NCI-H2107 treated with DMSO at 0.1 percent for 48 hours (cell line): ENCODE measurements at regions not wholly inside any gene's neighbourhood (a gene's known extent, or its start where the extent isn't known, plus 50 kb on each side); places are given as distances from the start of the nearest gene placed in this dataset.
"Not testable (repeated sequence)": the region's sequence is repeated elsewhere in the genome, so short reads cannot be mapped to it uniquely, and the experiment has no call there.

Experiments used
- DNase-seq: peaks from one replicate; lab custom pipeline; 2025; ENCODE audit not compliant: unreplicated experiment; lab: John Stamatoyannopoulos, UW

GRCh38 chr12:93978553-93978952 lies 169.8 kb upstream of the PLXNC1 start:
- DNase-seq: no peak

GRCh38 chr12:93979189-93979588 lies 169.2 kb upstream of the PLXNC1 start:
- DNase-seq: no peak

- DNase-seq: no peak
These were observed 167.7 kb upstream of the PLXNC1 start for GRCh38 chr12:93980711-93981110.

DNA sequence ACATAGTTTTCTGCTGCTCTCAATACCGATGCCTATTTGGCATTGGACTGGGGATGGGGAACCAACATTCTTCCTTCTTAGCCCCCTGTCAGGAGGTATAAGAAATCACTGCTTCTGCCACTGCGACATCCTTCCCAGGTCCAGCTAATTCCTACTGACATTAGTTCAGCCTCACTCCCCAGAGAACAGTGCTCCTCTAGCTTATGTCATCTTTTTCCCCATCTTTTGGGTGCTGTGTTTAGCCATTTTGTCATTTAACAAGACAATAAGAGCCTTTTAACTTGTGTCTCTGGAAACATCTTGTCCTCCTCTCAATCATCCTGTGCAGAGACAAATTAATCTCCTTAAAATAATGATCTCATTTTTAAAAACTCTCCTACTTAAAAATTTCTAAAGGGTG lies 167.0 kb upstream of the PLXNC1 start:
- no peak for DNase-seq

GRCh38 chr12:93982771-93983315 lies 165.5 kb upstream of the PLXNC1 start:
- peak; percentile 6 for DNase-seq

DNA sequence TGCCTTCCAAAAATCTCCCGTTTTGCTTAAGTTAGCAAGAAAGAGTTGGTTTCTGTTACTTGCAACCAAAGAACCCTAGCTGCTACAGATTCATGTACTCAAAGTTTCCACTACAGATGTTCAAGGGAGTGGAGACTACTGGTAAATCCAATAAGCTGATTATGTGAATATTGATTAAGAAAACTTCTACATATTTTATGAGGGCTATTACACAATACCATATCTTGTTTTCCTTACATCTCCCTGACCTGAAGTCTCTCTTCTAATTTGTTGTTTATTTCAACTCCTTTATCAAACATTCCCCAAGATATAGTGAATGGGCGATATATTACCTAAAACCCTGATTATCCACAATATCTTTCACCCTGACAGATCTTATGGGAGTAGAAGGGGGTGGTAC lies 164.4 kb upstream of the PLXNC1 start:
- DNase-seq: no peak

- DNase-seq: no peak
These were observed 158.4 kb upstream of the PLXNC1 start for GRCh38 chr12:93989949-93990348.

DNA sequence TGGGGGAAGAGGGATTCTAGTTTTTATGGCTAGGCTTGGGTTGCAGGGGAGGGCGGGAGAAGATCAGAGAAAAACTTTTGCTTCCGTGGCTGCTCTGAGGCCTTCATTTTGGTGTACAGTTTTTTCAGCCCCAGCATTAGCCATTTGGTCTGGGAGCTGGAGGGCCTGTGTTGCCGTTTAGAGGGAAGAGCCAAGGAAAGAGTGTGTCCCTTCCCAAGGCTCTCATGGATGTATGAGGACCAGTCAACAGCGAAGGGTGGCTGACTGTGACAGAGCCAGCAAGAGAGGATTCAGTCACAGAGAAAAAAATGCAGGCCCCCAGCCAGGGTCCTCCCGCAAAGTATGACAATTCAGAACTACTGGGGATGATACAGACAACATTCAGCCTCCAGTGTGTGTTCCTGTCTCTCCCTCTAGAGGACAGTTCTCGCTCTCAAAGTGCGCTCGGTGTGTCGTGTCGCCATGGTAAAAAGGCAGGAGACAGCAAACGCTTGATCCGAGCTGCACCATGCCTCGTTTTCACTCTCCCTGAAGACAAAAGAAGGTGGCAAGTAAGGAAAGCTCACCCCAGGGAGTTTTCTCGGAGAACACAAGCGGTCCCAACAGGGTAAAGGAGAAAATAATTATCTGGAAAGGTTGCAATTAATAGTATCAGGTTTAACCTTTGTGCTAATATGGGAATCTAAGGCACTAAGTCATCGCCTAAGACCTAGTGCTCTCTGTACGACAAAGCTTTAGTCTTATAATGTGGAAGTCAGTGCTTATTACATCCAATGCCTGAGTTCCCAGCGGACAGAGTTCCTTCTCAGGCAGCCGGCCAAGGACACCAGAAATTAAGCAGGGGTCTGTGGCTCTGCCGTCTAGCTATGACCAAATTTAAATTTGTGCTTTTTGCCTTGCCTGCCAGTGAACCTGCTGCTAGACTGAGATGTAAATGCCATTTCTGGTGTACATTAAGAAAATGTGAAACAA lies 157.3 kb upstream of the PLXNC1 start:
- DNase-seq: no peak

DNA sequence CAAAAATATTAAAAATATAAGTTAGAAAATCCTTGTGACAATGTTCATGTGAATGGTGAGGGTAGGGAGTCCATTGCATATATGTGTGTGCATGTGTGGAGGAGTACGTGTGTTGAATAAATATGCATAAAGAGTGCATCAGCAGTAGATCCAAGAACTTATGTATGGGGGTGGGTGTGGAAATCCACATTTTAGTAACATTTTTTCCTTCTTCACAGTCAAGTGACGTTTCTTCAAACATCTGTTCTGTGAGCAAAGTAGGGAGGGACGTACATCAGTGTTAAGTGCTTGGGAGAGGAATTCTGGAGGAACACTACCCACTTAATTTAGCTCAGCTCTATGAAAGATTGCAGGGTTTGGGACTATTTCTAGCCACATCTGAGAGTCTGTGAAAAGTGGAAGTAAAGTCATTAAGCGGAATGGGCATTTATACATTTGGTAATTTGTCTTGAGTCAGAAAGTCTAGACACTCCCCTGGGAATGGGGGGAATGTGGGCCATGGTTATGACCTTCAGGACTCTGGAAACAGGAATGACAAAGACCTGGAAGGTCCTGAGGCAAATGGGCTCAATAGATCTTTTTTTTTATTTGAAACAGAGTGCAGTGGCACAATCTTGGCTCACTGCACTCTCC lies 156.4 kb upstream of the PLXNC1 start:
- no peak for DNase-seq

- DNase-seq: no peak
These were observed 153.7 kb upstream of the PLXNC1 start for GRCh38 chr12:93994721-93995120.

DNA sequence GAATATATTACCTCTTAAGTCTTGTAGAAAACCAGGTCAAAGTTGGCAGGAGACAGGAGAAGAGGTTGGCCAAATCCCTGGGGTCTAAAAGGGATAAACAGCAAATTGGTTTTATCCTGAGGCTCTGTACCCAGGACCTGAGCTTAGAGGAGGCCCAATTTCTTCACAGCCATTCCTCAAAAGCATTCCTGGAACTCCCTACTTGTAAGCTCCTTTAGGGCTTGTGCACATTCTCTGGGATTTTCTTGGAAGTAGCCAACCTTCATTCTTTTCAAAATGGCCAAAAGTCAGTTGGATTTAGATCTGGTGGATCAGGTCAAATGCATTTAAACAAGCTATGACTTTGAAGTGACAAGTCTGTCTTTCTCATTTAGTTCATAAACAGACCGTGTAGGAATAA lies 152.1 kb upstream of the PLXNC1 start:
- DNase-seq: no peak

- no peak for DNase-seq
These were observed 146.7 kb upstream of the PLXNC1 start for GRCh38 chr12:94001691-94002090.

DNA sequence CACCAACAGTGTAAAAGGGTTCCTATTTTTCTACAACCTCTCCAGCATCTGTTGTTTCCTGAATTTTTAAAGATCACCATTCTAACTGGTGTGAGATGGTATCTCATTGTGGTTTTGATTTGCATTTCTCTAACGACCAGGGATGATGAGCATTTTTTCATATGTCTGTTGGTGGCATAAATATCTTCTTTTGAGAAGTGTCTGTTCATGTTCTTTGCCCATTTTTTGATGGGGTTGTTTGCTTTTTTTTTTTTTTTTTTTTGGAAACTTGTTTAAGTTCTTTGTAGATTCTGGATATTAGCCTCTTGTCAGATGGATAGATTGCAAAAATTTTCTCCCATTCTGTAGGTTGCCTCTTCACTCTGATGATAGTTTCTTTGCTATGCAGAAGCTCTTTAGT lies 145.5 kb upstream of the PLXNC1 start:
- not testable (repeated sequence) for DNase-seq

GRCh38 chr12:94007833-94008232 lies 140.5 kb upstream of the PLXNC1 start:
- not testable (repeated sequence) for DNase-seq

- no peak for DNase-seq
These were observed 138.1 kb upstream of the PLXNC1 start for GRCh38 chr12:94010307-94010706.

GRCh38 chr12:94012071-94012470 lies 136.3 kb upstream of the PLXNC1 start:
- DNase-seq: no peak

DNA sequence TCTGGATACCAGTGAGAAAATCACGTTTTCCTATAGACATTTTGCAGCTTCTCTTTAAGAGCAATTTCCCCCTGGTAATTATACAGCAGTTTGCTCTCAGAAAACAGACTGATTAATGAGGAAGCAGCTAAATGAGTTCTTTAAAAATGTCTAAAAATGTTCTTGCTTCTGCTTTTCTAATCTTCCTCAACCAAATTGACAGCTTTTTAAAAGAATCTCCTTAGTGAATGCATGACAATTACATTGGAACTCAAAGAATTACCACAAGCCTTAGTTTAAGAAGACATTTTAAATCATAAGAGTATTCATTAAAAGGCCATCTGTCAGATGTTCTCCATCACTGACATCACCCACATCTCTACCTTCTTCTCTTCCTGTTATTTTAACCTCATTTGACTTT lies 135.8 kb upstream of the PLXNC1 start:
- DNase-seq: no peak

DNA sequence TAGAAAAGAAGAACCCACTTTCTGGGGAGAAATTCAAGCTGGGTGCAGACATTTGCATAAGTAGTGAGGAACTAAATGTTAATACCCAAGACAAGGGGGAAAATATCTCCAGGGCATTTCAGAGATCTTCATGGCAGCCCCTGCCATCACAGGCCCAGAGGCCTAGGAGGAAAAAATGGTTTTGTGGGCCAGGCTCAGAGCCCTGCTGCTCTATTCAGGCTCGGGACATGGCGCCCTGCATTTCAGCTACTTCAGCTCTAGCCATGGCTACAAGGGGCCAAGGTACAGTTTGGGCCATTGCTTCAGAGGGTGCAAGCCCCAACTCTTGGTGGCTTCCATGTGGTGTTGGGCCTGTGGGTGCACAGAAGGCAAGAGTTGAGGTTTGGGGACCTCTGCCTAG lies 131.1 kb upstream of the PLXNC1 start:
- DNase-seq: not testable (repeated sequence)

GRCh38 chr12:94020335-94020734 lies 128.0 kb upstream of the PLXNC1 start:
- DNase-seq: no peak

- no peak for DNase-seq
These were observed 124.5 kb upstream of the PLXNC1 start for GRCh38 chr12:94023879-94024278.

GRCh38 chr12:94025068-94025467 lies 123.3 kb upstream of the PLXNC1 start:
- DNase-seq: no peak

DNA sequence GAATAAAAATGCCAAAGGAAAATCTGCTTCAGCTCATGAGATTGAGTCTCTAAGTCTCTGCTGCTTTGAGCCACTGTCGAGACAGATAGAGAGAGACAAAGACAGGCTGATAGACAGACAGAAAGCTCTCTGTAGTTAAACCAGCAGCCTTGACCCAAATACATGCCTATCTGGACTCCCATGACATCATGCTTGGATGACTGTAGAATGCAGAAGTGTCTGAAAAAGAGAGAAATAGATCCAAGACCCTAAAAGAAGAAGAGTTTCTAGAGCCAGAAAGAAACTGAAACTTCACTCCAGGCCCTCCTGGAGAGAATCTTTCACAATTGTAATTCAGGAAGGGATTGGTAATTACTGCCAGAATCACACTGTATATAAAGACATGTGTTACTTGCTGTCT lies 122.6 kb upstream of the PLXNC1 start:
- DNase-seq: no peak
